ENCODE measurements at regions not wholly inside any gene's neighbourhood (a gene's known extent, or its start where the extent isn't known, plus 50 kb on each side); places are given as distances from the start of the nearest gene placed in this dataset.

DNA sequence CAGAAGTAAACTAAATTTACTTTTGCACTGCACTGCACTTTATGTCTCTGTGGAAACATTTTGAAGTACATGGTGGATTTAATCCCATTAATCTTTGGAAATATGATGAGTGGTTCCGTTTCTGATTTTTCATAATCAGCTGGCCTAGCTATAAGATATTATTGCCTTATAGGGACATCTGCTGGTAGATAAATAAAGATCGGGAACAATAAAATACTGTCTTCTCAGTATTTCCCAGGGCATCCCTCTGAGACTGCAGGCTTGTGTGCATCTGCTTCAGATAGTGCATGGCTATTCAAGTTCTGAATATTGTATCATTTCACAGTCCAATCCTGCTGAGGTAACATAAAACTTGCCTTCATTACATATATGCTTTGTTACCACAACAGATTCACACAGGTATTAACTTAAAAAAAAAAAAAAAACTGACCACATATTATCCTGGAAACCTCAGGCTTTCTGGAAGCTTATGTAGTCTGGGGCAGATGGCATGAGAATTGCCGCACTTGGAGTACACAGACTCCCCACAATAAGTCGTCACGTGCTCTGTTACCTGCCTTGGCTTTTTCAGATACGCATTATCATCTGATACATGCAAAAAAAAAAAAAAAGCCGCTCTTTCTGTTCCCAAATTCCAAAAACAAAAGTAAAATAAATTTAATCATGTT lies 330.8 kb upstream of the AGTR1 start:
- Mint-ChIP-seq H3K4me3 (no peak overlapping the region), H3K27ac (no peak overlapping the region; the same call in 1 of the 2 replicates), H3K36me3 (ENCODE audit: low read depth) (peaks cover 3% of the 10 kb centered on the region; the same call in 1 of the 3 replicates), H3K9me3 (peaks cover 3% of the 10 kb centered on the region; the same call in 1 of the 3 replicates), H3K27me3 (ENCODE audit: insufficient read depth, low read depth, poor library complexity) (no peaks in the 10 kb centered on the region), H3K4me1 (no peaks in the 10 kb centered on the region)
- ATAC-seq: no peak
- Histone ChIP-seq H2AFZ (no peak overlapping the region), H3K27me3 (ENCODE audit: insufficient read depth) (no peaks in the 10 kb centered on the region), H4K20me1 (replicated peaks; ENCODE audit: insufficient read depth) (no peaks in the 10 kb centered on the region), H3K79me2 (replicated peaks; ENCODE audit: insufficient read depth) (no peaks in the 10 kb centered on the region), H3K4me2 (no peak overlapping the region), H3K4me3 (no peak overlapping the region), H3F3A (replicated peaks; ENCODE audit: low read depth) (no peaks in the 10 kb centered on the region), H3K4me1 (ENCODE audit: insufficient read depth) (no peaks in the 10 kb centered on the region), H3K27ac (ENCODE audit: low read depth) (no peak overlapping the region), H3K9me2 (ENCODE audit: insufficient read depth) (no peaks in the 10 kb centered on the region), H3K36me3 (ENCODE audit: insufficient read depth) (no peaks in the 10 kb centered on the region)
- peak; percentile 18 for DNase-seq (ENCODE audit: low spot score)
- TF ChIP-seq, protein P1, sequence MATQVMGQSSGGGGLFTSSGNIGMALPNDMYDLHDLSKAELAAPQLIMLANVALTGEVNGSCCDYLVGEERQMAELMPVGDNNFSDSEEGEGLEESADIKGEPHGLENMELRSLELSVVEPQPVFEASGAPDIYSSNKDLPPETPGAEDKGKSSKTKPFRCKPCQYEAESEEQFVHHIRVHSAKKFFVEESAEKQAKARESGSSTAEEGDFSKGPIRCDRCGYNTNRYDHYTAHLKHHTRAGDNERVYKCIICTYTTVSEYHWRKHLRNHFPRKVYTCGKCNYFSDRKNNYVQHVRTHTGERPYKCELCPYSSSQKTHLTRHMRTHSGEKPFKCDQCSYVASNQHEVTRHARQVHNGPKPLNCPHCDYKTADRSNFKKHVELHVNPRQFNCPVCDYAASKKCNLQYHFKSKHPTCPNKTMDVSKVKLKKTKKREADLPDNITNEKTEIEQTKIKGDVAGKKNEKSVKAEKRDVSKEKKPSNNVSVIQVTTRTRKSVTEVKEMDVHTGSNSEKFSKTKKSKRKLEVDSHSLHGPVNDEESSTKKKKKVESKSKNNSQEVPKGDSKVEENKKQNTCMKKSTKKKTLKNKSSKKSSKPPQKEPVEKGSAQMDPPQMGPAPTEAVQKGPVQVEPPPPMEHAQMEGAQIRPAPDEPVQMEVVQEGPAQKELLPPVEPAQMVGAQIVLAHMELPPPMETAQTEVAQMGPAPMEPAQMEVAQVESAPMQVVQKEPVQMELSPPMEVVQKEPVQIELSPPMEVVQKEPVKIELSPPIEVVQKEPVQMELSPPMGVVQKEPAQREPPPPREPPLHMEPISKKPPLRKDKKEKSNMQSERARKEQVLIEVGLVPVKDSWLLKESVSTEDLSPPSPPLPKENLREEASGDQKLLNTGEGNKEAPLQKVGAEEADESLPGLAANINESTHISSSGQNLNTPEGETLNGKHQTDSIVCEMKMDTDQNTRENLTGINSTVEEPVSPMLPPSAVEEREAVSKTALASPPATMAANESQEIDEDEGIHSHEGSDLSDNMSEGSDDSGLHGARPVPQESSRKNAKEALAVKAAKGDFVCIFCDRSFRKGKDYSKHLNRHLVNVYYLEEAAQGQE (IDR thresholded peaks at IDR 0.05; ENCODE audit: unreplicated experiment): no peak
- TF ChIP-seq, protein P2, sequence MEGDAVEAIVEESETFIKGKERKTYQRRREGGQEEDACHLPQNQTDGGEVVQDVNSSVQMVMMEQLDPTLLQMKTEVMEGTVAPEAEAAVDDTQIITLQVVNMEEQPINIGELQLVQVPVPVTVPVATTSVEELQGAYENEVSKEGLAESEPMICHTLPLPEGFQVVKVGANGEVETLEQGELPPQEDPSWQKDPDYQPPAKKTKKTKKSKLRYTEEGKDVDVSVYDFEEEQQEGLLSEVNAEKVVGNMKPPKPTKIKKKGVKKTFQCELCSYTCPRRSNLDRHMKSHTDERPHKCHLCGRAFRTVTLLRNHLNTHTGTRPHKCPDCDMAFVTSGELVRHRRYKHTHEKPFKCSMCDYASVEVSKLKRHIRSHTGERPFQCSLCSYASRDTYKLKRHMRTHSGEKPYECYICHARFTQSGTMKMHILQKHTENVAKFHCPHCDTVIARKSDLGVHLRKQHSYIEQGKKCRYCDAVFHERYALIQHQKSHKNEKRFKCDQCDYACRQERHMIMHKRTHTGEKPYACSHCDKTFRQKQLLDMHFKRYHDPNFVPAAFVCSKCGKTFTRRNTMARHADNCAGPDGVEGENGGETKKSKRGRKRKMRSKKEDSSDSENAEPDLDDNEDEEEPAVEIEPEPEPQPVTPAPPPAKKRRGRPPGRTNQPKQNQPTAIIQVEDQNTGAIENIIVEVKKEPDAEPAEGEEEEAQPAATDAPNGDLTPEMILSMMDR (conservative IDR thresholded peaks at IDR 0.05; ENCODE audit: low read depth in 2 of 2): peak in 1 of 2 experiments; percentile 41; a peak in 3 of 4 replicates

DNA sequence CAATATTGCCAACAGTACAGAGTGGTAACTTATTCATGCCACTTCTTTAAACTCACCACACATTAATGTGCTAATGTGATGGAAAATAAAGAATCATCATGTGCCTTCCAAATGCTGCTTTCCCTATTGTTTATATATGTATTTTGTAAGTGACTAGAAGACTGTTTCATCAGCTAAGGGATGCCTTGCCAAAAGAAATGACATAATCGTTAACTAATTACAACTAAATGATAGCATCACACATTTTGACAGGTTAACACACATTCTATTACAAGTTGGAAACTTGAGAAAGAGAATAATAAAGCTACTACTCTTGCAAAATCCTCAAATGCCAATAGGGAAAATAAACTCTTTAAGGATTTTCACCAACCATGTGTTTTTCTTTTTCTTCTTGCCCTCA lies 329.9 kb upstream of the AGTR1 start:
- Histone ChIP-seq H3K9me2 (ENCODE audit: insufficient read depth) (no peaks in the 10 kb centered on the region), H3K79me2 (replicated peaks; ENCODE audit: insufficient read depth) (no peaks in the 10 kb centered on the region), H3F3A (replicated peaks; ENCODE audit: low read depth) (no peaks in the 10 kb centered on the region), H3K4me2 (no peak overlapping the region), H3K27me3 (ENCODE audit: insufficient read depth) (no peaks in the 10 kb centered on the region), H3K4me3 (no peak overlapping the region), H3K27ac (ENCODE audit: low read depth) (no peak overlapping the region), H3K4me1 (ENCODE audit: insufficient read depth) (no peaks in the 10 kb centered on the region), H3K36me3 (ENCODE audit: insufficient read depth) (no peaks in the 10 kb centered on the region), H4K20me1 (replicated peaks; ENCODE audit: insufficient read depth) (no peaks in the 10 kb centered on the region), H2AFZ (no peak overlapping the region)
- H3K27me3 Mint-ChIP-seq (ENCODE audit: insufficient read depth, low read depth, poor library complexity): no peaks in the 10 kb centered on the region
- H3K27ac Mint-ChIP-seq: no peak overlapping the region
- peaks cover 3% of the 10 kb centered on the region; the same call in 1 of the 3 replicates for H3K9me3 Mint-ChIP-seq
- peaks cover 3% of the 10 kb centered on the region; the same call in 1 of the 3 replicates for H3K36me3 Mint-ChIP-seq (ENCODE audit: low read depth)
- no peak overlapping the region for H3K4me3 Mint-ChIP-seq
- H3K4me1 Mint-ChIP-seq: no peaks in the 10 kb centered on the region
- ATAC-seq (no peak), DNase-seq (ENCODE audit: low spot score) (no peak)
- TF ChIP-seq, protein P2 (conservative IDR thresholded peaks at IDR 0.05; ENCODE audit: low read depth in 2 of 2): no peak
- TF ChIP-seq ZNF114 (CRISPR knock-in tag; IDR thresholded peaks at IDR 0.05): no peak
- no peak for TF ChIP-seq STAT1 (IDR thresholded peaks at IDR 0.05; ENCODE audit: unreplicated experiment)
- TF ChIP-seq EZH2phosphoT487 (IDR thresholded peaks at IDR 0.05; ENCODE audit: unreplicated experiment): no peak
- TF ChIP-seq, protein P1 (IDR thresholded peaks at IDR 0.05; ENCODE audit: unreplicated experiment): no peak
- TF ChIP-seq POLR2AphosphoS5 (IDR thresholded peaks at IDR 0.05; ENCODE audit: low read depth): no peak
- no peak for TF ChIP-seq EZH2 (IDR thresholded peaks at IDR 0.05; ENCODE audit: low read depth, unreplicated experiment)
- TF ChIP-seq, protein P3, sequence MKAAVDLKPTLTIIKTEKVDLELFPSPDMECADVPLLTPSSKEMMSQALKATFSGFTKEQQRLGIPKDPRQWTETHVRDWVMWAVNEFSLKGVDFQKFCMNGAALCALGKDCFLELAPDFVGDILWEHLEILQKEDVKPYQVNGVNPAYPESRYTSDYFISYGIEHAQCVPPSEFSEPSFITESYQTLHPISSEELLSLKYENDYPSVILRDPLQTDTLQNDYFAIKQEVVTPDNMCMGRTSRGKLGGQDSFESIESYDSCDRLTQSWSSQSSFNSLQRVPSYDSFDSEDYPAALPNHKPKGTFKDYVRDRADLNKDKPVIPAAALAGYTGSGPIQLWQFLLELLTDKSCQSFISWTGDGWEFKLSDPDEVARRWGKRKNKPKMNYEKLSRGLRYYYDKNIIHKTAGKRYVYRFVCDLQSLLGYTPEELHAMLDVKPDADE (IDR thresholded peaks at IDR 0.05): no peak
- no peak for TF ChIP-seq ZNF331 (CRISPR knock-in tag; IDR thresholded peaks at IDR 0.05; ENCODE audit: low read depth)

Data from GM23338 (cell line).